DMS153 treated with DMSO at 0.1 percent for 48 hours (cell line): ENCODE measurements at regions not wholly inside any gene's neighbourhood (a gene's known extent, or its start where the extent isn't known, plus 50 kb on each side); places are given as distances from the start of the nearest gene placed in this dataset.

Experiments
- DNase-seq: peaks from one replicate; lab custom pipeline; 2025; ENCODE audit not compliant: unreplicated experiment; lab: John Stamatoyannopoulos, UW

DNA sequence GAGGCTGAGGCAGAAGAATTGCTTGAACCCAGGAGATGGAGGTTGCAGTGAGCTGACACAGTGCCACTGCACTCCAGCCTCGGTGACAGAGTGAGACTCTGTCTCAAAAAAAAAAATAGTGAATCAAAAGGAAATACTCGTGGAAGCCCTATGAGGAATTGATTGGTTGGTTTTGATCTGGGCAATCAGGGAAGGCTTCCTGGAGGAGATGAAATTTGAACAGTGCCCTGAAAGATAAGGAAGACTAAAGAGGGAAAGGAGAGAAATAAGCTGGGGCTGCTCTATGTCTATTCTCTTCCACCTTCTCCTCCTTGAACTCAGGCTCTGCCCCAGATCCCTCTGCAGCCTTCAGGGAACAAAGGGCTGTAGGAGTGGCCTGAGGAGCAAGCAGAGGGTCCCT, 54.1 kb downstream of the IRF2BPL start:
- no peak for DNase-seq

DNA sequence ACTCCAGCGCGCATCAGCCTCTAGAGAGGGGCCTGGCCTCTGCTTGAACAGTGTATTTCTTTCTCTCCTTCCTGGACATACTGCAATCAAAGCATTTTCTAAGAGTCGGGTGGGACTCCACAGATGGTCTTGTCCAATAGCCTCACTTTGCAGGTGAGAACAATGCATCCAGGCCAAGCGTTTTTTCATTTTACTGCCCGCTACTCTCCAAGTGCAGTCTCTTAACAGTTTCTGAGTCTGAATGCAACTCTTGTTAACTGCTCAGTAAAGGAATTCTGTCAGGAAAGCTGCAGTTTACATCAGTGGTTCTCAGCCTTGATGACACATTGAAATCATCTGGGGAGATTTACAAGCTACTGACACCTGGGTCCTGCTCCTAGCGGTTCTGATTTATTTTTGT, 57.0 kb downstream of the IRF2BPL start:
- DNase-seq, result no peak

DNA sequence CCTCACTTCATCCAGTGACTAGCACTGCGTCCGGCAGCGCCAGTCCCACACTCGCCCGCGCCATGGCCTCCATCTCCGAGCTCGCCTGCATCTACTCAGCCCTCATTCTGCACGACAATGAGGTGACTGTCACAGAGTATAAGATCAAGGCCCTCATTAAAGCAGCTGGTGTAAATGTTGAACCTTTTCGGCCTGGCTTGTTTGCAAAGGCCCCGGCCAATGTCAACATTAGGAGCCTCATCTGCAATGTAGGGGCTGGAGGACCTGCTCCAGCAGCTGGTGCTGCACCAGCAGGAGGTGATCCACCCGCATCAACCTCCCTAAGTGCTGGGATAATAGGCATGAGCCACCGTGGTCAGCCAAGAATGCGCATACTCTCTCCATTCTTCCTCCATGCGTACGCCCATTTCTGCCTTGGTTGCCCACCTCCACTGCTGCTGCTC, 59.9 kb downstream of the IRF2BPL start:
- DNase-seq, result no peak

DNA sequence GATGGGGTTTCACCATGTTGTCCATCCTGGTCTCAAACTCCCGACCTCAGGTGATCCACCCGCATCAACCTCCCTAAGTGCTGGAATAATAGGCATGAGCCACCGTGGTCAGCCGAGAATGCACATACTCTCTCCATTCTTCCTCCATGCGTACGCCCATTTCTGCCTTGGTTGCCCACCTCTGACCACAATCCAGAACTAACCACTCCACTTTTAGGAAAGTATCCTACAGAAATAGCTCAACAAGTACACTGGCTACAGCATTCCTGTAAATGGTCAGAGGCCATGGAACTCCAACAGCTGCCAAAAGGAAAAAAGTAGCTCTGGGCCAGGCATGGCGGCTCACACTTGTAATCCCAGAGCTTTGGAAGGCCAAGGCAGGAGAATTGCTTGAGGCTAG, 60.7 kb downstream of the IRF2BPL start:
- no peak for DNase-seq

DNA sequence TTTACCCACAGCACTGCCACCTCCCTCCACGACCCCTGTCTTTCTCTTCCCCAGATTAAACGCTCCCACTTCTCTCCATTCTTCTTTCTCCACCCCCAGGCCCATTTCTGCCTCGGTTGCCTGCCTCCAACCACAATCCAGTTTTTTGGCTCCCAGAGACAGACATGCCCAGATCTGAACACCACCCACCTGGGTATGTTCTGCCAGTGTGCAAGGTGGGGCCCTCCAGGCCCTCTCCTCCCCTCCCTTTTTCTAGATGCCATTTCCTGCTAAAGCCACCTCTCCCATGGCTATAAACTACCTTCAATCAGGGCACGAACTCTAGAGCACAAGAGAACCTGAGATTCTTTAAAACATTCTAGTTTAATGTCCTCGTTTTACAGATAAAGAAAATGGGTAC, 63.3 kb downstream of the IRF2BPL start:
- DNase-seq, result no peak

DNA sequence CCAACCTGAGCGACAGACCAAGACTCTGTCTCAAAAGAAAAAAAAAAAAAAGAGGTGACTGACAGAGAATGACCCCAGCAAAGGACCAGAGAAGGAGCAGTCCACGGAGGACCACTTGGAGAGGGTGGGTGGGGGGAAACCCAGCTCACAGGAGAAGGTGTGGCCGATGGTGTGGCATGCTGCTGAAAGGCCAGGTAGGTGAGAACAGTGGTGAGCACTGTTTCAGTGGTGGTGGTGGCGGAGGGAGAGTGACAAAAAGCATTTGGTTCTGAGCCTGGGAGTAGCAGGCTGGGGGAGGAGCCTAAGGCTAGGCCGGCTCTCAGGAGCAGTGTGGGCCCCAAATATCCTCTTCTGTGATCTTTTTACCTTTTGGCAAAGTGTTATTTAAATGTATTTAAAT, 63.8 kb downstream of the IRF2BPL start:
- no peak for DNase-seq

DNA sequence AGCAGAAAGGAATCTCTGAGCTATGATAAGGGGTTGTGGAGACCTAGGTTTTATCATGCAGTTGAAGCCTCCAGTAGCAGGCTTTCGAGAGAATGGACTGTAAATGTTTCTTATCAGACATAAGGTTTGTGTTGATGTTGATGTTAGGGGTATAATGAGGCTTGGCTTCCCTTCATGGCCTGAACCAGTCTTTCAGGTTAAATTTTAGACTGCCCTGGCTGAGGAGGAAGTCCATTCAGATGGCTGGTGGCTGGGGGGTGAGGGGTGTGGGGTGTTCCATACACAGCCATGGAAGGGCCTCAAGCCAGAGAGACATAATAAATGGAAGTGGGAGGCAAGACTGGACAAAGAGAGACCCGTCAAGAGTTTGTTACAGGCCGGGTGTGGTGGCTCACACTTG, 65.1 kb downstream of the IRF2BPL start:
- no peak for DNase-seq

DNA sequence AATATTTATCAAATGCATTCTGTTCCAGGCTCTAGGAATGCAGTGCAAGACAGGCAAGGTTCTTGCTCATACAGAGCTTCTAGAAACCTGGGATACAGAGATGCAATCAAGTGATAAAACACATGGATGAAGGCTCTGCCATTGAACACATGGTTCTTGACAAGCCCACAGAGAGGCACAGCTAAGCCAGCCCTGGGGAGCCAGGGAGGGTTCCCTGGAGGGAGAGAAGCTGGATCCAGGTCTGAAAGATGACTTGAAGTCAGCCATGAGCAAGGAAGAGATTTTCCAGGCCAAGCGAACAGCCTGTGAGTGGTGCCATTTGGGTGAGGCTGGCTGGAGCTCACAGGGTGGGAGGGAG, 66.2 kb downstream of the IRF2BPL start:
- no peak for DNase-seq

DNA sequence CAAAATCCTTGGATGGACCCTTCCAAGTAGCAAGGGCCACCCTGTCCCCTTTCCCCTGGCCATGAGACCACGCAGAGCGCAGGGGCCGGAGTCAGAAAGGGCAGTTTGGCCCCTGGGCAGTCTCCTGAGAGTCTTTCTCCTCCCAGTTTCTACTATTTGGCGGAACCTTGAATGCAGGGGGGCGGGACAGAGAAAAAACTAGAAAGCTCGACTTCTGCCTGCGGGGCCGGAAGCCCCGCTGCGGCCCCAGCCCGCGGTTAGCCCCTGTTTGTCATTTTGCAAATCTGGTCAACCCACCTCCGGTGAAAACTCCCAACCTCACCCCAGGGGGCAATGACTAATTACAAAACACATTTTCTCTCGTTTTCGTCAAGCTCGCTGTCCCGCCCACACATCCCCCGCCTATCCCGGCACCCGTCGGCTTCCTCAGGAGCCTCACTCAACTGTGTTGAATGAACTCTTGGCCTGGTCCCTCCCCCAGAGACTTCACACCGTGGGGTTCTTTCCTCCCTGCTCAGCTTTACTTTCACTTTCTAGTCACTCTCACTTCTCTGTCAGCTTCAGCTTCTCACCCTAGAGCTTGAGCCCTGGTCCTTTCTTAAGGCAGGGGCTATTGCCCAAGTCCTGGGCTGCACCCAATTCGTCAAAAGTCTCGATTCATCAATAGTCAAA, 66.7 kb downstream of the IRF2BPL start:
- no peak for DNase-seq

DNA sequence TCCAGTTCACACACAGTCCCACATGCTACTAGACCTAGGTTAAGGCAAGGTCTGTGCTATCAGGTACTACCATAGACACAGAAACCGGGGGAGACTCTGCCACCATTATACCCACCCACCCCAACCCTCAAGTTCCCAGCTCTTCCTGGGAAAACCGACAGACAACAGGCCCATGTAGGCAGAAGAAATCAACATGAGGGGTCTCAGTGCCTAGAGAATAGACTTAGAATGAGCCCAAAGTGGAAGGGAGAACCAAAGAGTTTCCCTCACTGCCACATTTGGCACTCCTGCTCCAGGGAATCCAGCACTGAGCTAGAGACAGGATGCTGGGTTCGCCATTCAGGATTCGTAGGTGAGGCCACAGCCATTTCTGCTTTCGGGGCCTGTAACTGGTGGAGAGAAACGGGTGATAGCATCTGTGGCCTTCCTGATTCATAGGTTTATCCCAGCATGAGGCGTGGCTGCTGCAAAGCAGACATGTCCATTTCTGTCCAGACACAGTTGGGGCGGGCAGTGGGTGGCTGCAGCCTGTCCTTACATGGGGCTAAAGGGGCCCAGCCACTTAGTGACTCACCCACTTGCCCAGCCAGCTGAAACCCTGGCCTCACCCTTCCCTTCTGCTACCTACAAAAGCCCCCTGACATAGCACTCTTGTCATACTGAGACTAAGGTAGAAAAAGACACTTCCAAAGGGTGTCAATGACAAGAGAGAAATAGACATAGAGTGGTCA, 69.4 kb downstream of the IRF2BPL start:
- DNase-seq, result no peak

DNA sequence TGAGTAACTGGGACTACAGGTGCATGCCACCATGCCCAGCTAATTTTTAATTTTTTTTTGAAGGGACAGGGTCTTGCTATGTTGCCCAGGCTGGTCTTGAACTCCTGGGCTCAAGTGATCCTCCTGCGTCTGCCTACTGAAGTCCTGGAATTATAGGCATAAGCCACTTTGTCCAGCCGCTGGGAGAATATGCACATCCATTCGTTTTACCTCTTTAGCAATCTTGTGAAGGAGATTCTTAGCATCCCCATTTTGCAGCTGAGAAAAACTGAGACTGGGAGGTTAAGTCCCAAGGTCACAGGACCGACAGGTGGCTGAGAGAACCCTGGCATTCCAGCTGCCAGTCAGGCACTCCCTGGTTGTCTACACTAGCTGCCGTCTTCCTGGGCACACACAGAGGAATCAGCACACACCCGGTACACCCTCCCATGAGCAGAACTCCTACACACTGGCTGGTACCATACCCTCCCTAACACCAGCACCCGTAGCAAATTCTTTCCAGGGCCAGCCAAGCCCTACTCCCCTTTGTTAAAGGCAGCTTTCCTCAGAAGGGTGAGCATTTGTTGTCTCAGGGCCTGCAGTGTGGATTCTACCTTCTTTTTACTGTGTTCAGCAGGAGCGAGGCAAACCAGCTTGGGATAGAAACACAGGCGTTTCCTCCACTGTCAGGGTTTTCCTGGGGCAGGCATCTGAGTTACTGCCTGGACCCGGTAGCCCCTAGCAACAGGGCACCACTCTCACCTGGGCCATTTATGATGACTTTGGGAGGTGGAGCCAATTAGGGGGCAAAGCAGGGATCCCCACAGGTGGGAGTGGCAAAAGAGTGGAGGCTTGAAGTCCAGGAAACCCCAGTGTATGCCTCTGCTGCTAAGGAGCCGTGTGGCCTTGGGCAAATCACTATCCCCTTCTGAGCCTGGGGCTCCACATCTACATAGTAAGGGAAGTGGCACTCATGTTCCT, 70.2 kb downstream of the IRF2BPL start:
- no peak for DNase-seq

DNA sequence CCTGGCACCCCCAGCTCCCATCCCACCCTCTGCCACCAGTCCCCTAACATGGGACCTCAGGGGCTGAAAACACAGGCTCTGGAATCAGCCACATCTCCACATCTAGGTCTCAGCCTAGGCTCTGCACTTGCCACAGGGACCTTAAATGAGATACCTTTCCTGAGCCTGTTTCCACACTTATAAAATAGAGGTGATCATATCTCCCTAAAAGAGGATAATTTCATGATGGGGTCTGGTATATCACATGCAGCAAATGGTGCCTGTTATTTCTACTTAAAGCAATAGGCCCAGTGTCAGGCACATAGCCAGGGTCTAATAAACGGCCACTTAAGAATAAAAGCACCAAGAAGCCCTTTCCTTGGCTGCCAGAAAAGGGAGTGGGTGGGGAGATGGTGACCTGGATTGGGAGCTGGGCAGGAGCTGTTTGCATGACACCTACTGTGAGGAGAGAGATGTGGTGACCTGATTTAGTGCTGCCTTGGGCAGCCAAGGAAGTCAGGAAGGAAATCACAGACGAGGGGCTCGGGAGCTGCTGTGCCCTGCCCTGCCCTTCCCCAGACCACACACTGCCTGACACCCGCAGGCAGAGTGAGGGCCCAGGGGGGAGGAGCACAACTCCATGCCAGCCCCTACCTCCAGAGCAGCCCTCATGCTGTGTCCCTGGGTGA, 71.2 kb downstream of the IRF2BPL start:
- no peak for DNase-seq

DNA sequence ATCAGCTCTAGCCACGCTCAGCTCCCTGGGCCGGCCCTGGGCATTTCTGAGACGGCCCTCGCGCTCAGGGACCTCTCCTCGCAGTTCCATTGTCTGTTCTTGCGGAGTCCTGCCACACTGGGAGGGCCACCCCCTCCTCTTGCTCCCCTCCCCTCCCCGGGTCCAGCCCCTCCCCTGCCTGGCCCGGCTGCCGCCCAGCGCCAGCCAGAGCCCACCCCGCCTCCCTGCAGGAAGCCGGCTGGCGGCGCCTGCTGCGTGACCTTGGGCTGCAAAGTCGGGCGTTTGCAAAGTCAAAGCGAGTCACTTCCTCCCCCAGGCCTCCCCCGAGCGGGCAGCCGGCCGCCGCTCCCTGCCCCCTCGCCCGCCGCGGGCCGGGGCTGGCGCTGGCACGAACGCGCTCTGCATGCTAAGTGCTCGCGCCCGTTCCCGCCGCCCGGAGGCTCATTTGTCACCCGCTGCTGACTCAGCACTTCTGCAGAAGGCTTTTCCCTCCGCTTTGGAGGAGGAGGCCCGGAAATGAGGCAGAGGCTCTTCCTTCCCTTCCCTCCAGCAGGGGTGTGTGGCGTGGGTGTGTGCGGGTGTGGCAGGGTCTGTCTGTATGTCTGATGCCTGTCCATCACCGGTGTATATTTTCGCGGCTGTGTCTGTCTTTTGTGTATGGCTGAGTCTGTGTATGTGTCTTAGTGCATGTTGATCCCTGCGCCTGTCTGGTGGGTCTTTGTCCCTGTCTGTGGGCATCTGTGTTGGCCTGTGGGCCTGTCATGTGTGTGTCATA, 72.0 kb downstream of the IRF2BPL start:
- DNase-seq, result peak; percentile 89

DNA sequence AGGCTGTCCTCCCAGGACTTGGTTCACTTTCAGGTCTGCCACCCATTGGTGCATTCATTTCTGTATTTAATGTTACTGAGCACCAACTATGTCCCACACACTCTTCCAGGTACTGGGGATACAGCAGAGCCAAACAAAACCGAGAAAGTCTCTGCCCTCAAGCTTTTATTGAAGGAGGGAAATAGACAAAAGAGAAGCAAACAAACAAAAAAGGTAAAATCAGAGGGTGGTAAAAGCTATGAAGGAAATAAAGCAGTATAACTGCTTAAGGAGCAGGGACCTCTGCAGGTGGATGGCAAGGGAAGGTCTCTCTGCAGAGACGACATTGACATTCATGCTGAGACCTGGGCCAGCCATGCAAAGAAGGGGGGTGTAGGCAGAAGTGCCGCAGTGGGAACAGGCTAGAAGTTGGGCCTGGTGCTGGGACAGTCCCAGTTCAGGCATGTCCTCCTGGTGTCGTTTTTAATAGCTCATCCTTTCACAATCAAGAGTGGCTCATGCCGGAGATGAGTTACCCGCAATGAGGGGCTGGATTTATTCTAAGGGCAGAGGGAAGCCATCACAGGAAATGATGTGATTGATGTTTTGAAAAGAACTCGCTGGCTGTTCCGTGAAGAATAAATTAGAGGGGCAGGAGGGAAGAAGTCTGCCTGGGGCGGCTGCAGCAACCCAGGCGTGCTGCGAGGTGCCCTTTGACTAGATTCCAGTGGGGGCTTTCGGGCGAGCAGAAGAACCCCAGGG, 72.8 kb downstream of the IRF2BPL start:
- peak; percentile 70 for DNase-seq

DNA sequence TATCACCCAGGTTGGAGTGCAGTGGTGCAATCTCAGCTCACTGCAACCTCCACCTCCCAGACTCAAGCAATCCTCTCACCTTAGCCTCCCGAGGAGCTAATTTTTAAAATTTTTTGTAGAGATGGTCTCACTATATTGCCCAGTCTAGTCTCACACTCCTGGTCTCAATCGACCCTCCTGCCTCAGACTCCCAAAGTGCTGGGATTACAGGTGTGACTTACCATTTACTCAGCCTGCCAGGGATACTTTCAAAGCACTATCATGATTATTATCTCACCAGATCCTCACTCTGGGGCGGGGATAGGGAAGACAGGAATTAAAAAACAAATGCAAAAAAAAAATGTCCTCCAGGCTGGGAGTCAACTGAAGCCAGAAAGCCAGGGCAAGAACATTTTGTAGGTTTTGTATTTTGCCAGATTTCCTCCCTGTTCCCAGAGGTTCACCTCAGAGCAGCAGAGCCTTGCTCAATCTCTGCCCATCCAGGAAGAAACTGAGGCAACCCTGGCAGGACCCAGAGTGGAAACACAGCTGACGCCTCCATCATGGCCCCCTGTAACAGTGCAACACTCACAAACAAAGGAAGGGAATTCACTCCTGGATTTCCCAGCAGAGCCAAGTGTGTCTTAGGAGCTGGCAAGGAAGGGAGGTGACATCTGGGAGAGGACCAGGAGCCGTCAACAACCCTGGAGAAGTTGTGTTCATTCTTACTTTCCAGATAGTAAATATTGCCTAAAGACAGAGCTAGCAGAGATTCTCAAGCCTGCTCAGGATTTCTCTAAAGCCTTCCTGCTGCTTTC, 73.9 kb downstream of the IRF2BPL start:
- no peak for DNase-seq

DNA sequence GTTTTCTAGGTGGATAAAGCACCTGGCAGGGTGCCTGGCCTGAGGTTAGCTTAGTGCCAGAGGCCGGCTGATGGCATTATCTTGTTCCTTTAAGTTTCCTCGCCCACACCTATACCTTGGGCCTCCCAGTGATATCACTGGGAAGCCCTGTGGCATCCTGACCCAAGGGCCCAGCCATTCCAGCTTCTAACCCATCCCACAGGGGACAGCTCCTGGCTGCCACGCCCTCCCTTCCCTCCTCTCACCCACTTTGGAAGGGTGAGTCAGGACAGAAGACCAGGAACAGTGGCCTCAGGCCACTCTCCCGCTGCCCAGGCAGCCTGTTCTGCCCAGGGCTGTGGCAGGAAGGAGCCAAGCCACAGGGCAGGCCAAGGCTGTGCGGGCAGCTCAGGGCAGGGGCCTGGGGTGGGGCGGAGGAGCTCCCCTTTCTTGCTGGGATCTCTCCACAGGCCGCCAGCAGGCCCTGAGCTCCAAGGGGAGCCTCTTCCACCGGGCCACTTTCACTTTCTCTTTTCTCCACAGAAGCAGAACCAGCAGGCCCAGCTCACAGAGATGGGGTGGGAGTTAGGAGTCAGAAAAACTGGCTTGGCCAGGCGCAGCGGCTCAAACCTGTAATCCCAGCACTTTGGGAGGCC, 75.1 kb downstream of the IRF2BPL start:
- peak; percentile 28 for DNase-seq

DNA sequence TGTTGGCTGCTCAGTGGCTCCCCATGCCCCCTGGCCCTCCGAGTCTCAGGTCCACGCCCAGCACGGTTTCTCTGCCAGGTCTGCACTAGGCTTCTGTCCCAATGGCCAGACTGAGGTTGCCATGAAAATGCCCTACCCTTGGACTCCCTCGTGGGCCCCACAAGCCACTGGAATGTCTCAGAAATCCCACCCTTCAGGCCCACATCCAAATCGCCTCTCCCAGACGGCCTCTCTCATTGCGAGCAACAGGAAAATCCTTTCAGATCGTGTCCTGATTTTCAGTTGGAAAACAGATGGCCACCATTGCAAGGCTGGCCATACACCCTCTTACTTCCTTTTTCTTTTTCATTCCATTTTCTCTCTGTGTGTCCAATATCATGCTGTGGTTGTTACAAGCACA, 77.3 kb downstream of the IRF2BPL start:
- DNase-seq, result no peak
